Lower leg skin (tissue), 4 donors: ENCODE measurements at regions not wholly inside any gene's neighbourhood (a gene's known extent, or its start where the extent isn't known, plus 50 kb on each side); places are given as distances from the start of the nearest gene placed in this dataset.
"Not testable (repeated sequence)": the region's sequence is repeated elsewhere in the genome, so short reads cannot be mapped to it uniquely, and the experiment has no call there.

ENCODE experiments used
- DNase-seq, 2 donors: peaks; one replicate each; pipeline ENCODE4 v3.0.0-alpha.2; 2019; ENCODE audit warnings: low spot score in 2 of 2
- H3K4me3 ChIP-seq: fragments of 200-600 bp; sonication (generic); 2 replicates; pipeline ENCODE4 v1.5.1; 2017; ENCODE audit warnings: mild to moderate bottlenecking, low read depth; ENCODE audit not compliant: poor library complexity, severe bottlenecking
- CTCF ChIP-seq, 3 donors: fragments of 450-650 bp; IDR thresholded peaks; one replicate each; pipeline ENCODE4 v1.5.1; 2016; ENCODE audit warnings: antibody characterized with exemption in 3 of 3, mild to moderate bottlenecking in 3 of 3, moderate library complexity in 2 of 3
- POLR2A ChIP-seq, 2 donors: fragments of 450-650 bp; IDR thresholded peaks; one replicate each; pipeline ENCODE4 v1.6.1; 2016 to 2017; ENCODE audit warnings: antibody characterized with exemption in 2 of 2, mild to moderate bottlenecking in 1 of 2, moderate library complexity in 1 of 2
- WGBS, 2 donors: methylation state at CpG; one replicate each; pipeline ENCODE4 v1.1.5; 2018; 5-methylcytosine and 5-hydroxymethylcytosine counted together
- intact Hi-C: fragments of 100-400 bp; cut with DNase I; formaldehyde crosslinking; loops from one replicate; pipeline ENCODE4 v1.15.0; 2023; ENCODE audit warnings: low total_unique reads

- TF ChIP-seq CTCF (IDR thresholded peaks at IDR 0.05), result no peak
- WGBS, 2 donors, result 55 to 66% methylated on average over 7 of the region's 7 CpGs
- H3K4me3 ChIP-seq, result no peak overlapping the region
- intact Hi-C loops, result no loop called here
- DNase-seq, result no peak
Observed at GRCh38 chr10:120209124-120209762, 247.8 kb upstream of the PLPP4 start.

- WGBS, 2 donors, result 78 to 80% methylated on average over 2 of the region's 2 CpGs
Observed at GRCh38 chr10:120212275-120212674, 244.8 kb upstream of the PLPP4 start.

GRCh38 chr10:120213283-120213682 is 243.7 kb upstream of the PLPP4 start:
- WGBS, 2 donors, result 82 to 83% methylated on average over 2 of the region's 2 CpGs
- H3K4me3 ChIP-seq, intact Hi-C loops, DNase-seq: not testable (repeated sequence)

More at GRCh38 chr10:120212275-120212674, 244.8 kb upstream of the PLPP4 start:
- no peak for DNase-seq
- intact Hi-C loops, result no loop called here
- TF ChIP-seq POLR2A (IDR thresholded peaks at IDR 0.05), result no peak
- H3K4me3 ChIP-seq, result no peak overlapping the region

GRCh38 chr10:120217736-120218135 is 239.3 kb upstream of the PLPP4 start:
- intact Hi-C loops, result no loop called here
- WGBS, 2 donors, result 63 to 87% methylated on average over 3 of the region's 3 CpGs
- DNase-seq, result no peak
- TF ChIP-seq POLR2A (IDR thresholded peaks at IDR 0.05) (no peak), CTCF (IDR thresholded peaks at IDR 0.05) (no peak)
- H3K4me3 ChIP-seq, result no peak overlapping the region

- 36 to 46% methylated on average over 4 of the region's 4 CpGs for WGBS, 2 donors
- TF ChIP-seq POLR2A (IDR thresholded peaks at IDR 0.05), result no peak
- TF ChIP-seq CTCF (IDR thresholded peaks at IDR 0.05), result no peak
- H3K4me3 ChIP-seq, result no peak overlapping the region
- no peak for DNase-seq
- intact Hi-C loops, result loop anchor here (5.0 kb wide), 1 partner anchor 670 kb away; no protein-coding TSS in a partner anchor
Observed at GRCh38 chr10:120221873-120222485, 235.0 kb upstream of the PLPP4 start.

- no peak overlapping the region for H3K4me3 ChIP-seq
- 93 to 95% methylated on average over 4 of the region's 4 CpGs for WGBS, 2 donors
- intact Hi-C loops, result no loop called here
Observed at GRCh38 chr10:120229641-120230040, 227.4 kb upstream of the PLPP4 start.

GRCh38 chr10:120239695-120240094 is 217.3 kb upstream of the PLPP4 start:
- intact Hi-C loops, DNase-seq, H3K4me3 ChIP-seq: not testable (repeated sequence)
- 63 to 65% methylated on average over 12 of the region's 12 CpGs for WGBS, 2 donors

More at GRCh38 chr10:120229641-120230040, 227.4 kb upstream of the PLPP4 start:
- no peak for TF ChIP-seq POLR2A (IDR thresholded peaks at IDR 0.05)
- no peak for TF ChIP-seq CTCF (IDR thresholded peaks at IDR 0.05)
- no peak for DNase-seq
